ENCODE measurements at regions not wholly inside any gene's neighbourhood (a gene's known extent, or its start where the extent isn't known, plus 50 kb on each side); places are given as distances from the start of the nearest gene placed in this dataset.

DNA sequence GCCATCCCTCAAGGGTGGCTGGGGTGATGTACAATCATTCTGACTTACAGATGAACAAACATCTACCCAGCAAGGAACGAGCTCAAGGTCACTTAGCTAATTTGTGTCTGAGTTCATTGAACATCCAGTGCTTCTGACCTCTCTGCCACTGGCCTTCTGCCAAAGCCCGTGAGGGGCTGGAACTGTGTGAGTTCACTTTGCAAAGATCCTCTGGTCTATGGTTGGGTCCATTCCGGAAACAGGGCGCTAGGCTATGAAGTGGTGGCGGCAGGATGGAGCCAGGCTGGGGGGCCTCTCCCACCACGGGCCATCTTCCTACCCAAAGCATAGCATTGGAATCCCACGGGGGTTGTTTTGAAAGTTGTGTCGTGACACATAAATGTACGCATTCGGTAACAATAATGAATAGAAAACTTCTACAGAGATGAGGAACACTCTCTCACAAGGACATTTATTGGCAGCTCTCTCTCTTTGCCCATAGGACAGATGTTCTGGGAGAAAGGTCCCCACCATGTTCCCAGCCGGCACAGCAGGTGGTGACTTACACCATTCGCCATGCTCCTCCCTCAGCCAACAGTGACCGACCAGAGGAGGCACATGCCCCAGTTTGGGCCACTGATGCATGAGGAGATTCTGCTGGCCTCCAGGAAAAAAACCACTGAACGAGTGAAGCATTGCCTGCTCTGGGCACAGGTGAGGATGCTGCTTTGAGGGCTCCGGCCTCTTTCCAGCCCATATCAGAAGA is 214.7 kb upstream of the CHRNA7 start:
- Histone ChIP-seq H3K9me3 (ENCODE audit: control insufficient read depth in 4 of 4, insufficient read depth in 3 of 4, low read length in 3 of 4) (peaks cover 0 to 3% (median 0%) of the 10 kb centered on the region in 4 donors), H3K36me3 (ENCODE audit: control insufficient read depth in 4 of 4, insufficient read depth in 4 of 4, low read length in 4 of 4) (no peaks in the 10 kb centered on the region), H3K4me3 (no peak overlapping the region), H3K9ac (ENCODE audit: insufficient read depth in 1 of 2, low read length in 2 of 2) (no peak overlapping the region), H3K4me1 (ENCODE audit: control insufficient read depth in 5 of 5, insufficient read depth in 5 of 5, low read length in 5 of 5) (no peaks in the 10 kb centered on the region), H3K27ac (ENCODE audit: low read depth in 1 of 2, low read length in 1 of 2) (no peak overlapping the region), H3K27me3 (ENCODE audit: control insufficient read depth in 3 of 3, insufficient read depth in 3 of 3, low read length in 2 of 3) (no peaks in the 10 kb centered on the region)
- TF ChIP-seq, protein P1, sequence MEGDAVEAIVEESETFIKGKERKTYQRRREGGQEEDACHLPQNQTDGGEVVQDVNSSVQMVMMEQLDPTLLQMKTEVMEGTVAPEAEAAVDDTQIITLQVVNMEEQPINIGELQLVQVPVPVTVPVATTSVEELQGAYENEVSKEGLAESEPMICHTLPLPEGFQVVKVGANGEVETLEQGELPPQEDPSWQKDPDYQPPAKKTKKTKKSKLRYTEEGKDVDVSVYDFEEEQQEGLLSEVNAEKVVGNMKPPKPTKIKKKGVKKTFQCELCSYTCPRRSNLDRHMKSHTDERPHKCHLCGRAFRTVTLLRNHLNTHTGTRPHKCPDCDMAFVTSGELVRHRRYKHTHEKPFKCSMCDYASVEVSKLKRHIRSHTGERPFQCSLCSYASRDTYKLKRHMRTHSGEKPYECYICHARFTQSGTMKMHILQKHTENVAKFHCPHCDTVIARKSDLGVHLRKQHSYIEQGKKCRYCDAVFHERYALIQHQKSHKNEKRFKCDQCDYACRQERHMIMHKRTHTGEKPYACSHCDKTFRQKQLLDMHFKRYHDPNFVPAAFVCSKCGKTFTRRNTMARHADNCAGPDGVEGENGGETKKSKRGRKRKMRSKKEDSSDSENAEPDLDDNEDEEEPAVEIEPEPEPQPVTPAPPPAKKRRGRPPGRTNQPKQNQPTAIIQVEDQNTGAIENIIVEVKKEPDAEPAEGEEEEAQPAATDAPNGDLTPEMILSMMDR (IDR thresholded peaks at IDR 0.05; ENCODE audit: control extremely low read depth, extremely low read depth): no peak
- DNase-seq: no peak
- no peak for ATAC-seq (ENCODE audit: insufficient read depth, low FRiP score)
- 82 to 85% methylated on average over 15 of the region's 15 CpGs for WGBS, 2 donors

DNA sequence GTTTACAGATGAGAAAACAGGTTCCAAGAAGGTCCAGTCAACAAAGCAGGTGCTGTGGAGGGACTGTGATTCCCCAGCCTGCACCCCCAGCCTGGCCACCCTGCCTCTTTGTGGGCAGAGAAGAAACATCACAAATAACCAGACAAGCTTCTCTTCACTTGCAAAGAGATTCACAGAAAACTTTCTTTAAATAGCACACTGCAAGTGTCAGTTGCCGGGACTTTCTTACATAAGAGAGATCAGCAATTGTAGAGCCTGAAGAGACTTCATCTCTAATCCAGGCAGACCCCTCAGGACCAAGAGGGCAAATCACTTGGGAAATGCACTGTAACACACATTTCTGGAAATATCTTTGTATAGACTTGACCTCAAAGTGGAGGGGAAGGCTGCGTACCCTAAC is 207.9 kb upstream of the CHRNA7 start:
- 93 to 95% methylated on average over 2 of the region's 2 CpGs for WGBS, 2 donors
- H3K27me3 ChIP-seq (ENCODE audit: control insufficient read depth in 3 of 3, insufficient read depth in 3 of 3, low read length in 2 of 3): no peaks in the 10 kb centered on the region
- H3K4me3 ChIP-seq: no peak overlapping the region
- H3K4me1 ChIP-seq (ENCODE audit: control insufficient read depth in 5 of 5, insufficient read depth in 5 of 5, low read length in 5 of 5): peaks cover 0 to 2% (median 0%) of the 10 kb centered on the region in 5 donors
- DNase-seq (no peak), ATAC-seq (ENCODE audit: insufficient read depth, low FRiP score) (no peak)
- H3K36me3 ChIP-seq (ENCODE audit: control insufficient read depth in 4 of 4, insufficient read depth in 4 of 4, low read length in 4 of 4): no peaks in the 10 kb centered on the region
- H3K9ac ChIP-seq (ENCODE audit: insufficient read depth in 1 of 2, low read length in 2 of 2): no peak overlapping the region
- H3K27ac ChIP-seq (ENCODE audit: low read depth in 1 of 2, low read length in 1 of 2): no peak overlapping the region
- H3K9me3 ChIP-seq (ENCODE audit: control insufficient read depth in 4 of 4, insufficient read depth in 3 of 4, low read length in 3 of 4): peaks cover 0 to 5% (median 0%) of the 10 kb centered on the region in 4 donors
- TF ChIP-seq, protein P1 (IDR thresholded peaks at IDR 0.05; ENCODE audit: control extremely low read depth, extremely low read depth): no peak

- no peak for DNase-seq
- H3K27me3 ChIP-seq (ENCODE audit: control insufficient read depth in 3 of 3, insufficient read depth in 3 of 3, low read length in 2 of 3): no peaks in the 10 kb centered on the region
Measured at GRCh38 chr15:31824024-31824423, 206.3 kb upstream of the CHRNA7 start.

More at GRCh38 chr15:31824024-31824423, 206.3 kb upstream of the CHRNA7 start:
- Histone ChIP-seq H3K4me1 (ENCODE audit: control insufficient read depth in 5 of 5, insufficient read depth in 5 of 5, low read length in 5 of 5) (peaks cover 0 to 2% (median 0%) of the 10 kb centered on the region in 5 donors), H3K9me3 (ENCODE audit: control insufficient read depth in 4 of 4, insufficient read depth in 3 of 4, low read length in 3 of 4) (peaks cover 0 to 2% (median 0%) of the 10 kb centered on the region in 4 donors), H3K9ac (ENCODE audit: insufficient read depth in 1 of 2, low read length in 2 of 2) (no peak overlapping the region), H3K27ac (ENCODE audit: low read depth in 1 of 2, low read length in 1 of 2) (no peak overlapping the region), H3K36me3 (ENCODE audit: control insufficient read depth in 4 of 4, insufficient read depth in 4 of 4, low read length in 4 of 4) (no peaks in the 10 kb centered on the region), H3K4me3 (no peak overlapping the region)
- TF ChIP-seq, protein P1 (IDR thresholded peaks at IDR 0.05; ENCODE audit: control extremely low read depth, extremely low read depth): no peak
- WGBS, 2 donors: 82 to 88% methylated on average over 5 of the region's 5 CpGs
- ATAC-seq (ENCODE audit: insufficient read depth, low FRiP score): no peak

Data from lung (tissue), 11 donors.